Pancreas (tissue), 10 donors: ENCODE measurements at regions not wholly inside any gene's neighbourhood (a gene's known extent, or its start where the extent isn't known, plus 50 kb on each side); places are given as distances from the start of the nearest gene placed in this dataset.
"Not testable (repeated sequence)": the region's sequence is repeated elsewhere in the genome, so short reads cannot be mapped to it uniquely, and the experiment has no call there.

ENCODE experiments used
- ATAC-seq, 4 donors: fragments of 200-7000 bp; cut with Tn5 transposase; one replicate each; pipeline versions ENCODE4 v1.8.0 to v1.9.1; 2020; ENCODE audit warnings: mild to moderate bottlenecking in 4 of 4, moderate library complexity in 4 of 4
- DNase-seq, 6 donors: peaks; one replicate each; pipeline ENCODE4 v3.0.0-alpha.2; 2020
- FAIRE-seq: peaks from 2 replicates; lab custom pipeline; 2012; peaks lifted over from hg19 to GRCh38; lab: Jason Lieb, UNC
- H3K27ac ChIP-seq, 4 donors: fragments of 200-600 bp; sonication (generic); 1 replicate in 3 of 4; 2 replicates in 1 of 4; pipeline versions ENCODE4 v1.5.0 to v1.8.0; 2020
- H3K27me3 ChIP-seq, 4 donors: fragments of 200-600 bp; one replicate each; pipeline ENCODE4 v1.8.0; 2021
- H3K36me3 ChIP-seq, 3 donors: fragments of 200-600 bp; sonication (generic) in 1 of 3; one replicate each; pipeline versions ENCODE4 v1.5.0 to v1.8.0; 2020 to 2021
- H3K4me1 ChIP-seq, 3 donors: fragments of 200-600 bp; one replicate each; pipeline ENCODE4 v1.8.0; 2021
- H3K4me3 ChIP-seq, 4 donors: fragments of 200-600 bp; sonication (generic) in 2 of 4; one replicate each; pipeline versions ENCODE4 v1.5.0 to v1.8.0; 2020 to 2021
- H3K9me3 ChIP-seq, 4 donors: fragments of 200-600 bp; one replicate each; pipeline ENCODE4 v1.8.0; 2021
- WGBS, 2 donors: extraction: QIAGEN DNeasy Blood & Tissue Kit; methylation state at CpG; one replicate each; pipeline ENCODE4 v1.1.7; 2013; 5-methylcytosine and 5-hydroxymethylcytosine counted together
- intact Hi-C, 3 donors: fragments of 100-400 bp; cut with DNase I; formaldehyde crosslinking; loops; one replicate each; pipeline versions ENCODE4 v1.11.1 to v1.14.2; 2022
- TF ChIP-seq, protein P1 (sequence below), 4 donors: fragments of 200-600 bp; sonication (generic) in 3 of 4; IDR thresholded peaks; one replicate each; pipeline versions ENCODE4 v1.5.0 to v1.8.0; 2021; ENCODE audit warnings: antibody characterized with exemption in 4 of 4
- donor health status: healthy with polysubstance abuse.
- donor health status: DM: no; HTN: no; CAD: no; lungs with moderate emphysema.
- donor health status: DM: no; HTN: no; CAD: no.
- donor health status: control.
- donor health status: control.
- donor health status: Bipolar disorder and iron deficiency.
- donor health status: DM: yes; HTN: yes; CAD: no.
- donor health status: DM: no; HTN: no; CAD: no.
- donor health status: DM: no; HTN: no; CAD: no.
- donor health status: DM: yes; HTN: yes; CAD: no.

DNA sequence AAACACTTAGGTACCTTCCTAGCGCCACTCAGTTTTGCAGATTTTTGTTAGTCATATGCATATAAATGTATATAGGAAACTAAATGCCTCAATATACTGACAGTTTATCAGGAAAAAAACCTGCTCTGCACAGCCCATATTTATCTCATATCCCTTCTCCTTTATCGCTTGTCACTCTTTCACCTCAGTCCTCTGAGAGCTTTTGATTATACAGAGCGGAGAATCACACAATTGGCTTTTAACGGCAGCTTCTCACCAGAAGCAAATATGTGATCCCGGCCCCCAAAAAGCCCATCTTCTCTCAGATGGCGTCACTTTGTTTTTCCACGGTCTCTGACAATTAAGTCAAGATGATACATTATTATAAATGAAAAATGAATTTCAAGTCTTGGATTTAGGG, 362.6 kb downstream of the DNAH5 start:
- H3K9me3 ChIP-seq: no peaks in the 10 kb centered on the region
- no peaks in the 10 kb centered on the region for H3K36me3 ChIP-seq
- no peak overlapping the region for H3K27ac ChIP-seq
- TF ChIP-seq, protein P1, sequence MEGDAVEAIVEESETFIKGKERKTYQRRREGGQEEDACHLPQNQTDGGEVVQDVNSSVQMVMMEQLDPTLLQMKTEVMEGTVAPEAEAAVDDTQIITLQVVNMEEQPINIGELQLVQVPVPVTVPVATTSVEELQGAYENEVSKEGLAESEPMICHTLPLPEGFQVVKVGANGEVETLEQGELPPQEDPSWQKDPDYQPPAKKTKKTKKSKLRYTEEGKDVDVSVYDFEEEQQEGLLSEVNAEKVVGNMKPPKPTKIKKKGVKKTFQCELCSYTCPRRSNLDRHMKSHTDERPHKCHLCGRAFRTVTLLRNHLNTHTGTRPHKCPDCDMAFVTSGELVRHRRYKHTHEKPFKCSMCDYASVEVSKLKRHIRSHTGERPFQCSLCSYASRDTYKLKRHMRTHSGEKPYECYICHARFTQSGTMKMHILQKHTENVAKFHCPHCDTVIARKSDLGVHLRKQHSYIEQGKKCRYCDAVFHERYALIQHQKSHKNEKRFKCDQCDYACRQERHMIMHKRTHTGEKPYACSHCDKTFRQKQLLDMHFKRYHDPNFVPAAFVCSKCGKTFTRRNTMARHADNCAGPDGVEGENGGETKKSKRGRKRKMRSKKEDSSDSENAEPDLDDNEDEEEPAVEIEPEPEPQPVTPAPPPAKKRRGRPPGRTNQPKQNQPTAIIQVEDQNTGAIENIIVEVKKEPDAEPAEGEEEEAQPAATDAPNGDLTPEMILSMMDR (IDR thresholded peaks at IDR 0.05): no peak
- 69 to 78% methylated on average over 7 of the region's 7 CpGs for WGBS, 2 donors
- peaks cover 0 to 4% (median 0%) of the 10 kb centered on the region in 3 donors for H3K4me1 ChIP-seq
- H3K4me3 ChIP-seq: no peak overlapping the region
- ATAC-seq (no peak), DNase-seq (no peak), FAIRE-seq (no peak)
- no peaks in the 10 kb centered on the region for H3K27me3 ChIP-seq
- intact Hi-C loops: no loop called here

DNA sequence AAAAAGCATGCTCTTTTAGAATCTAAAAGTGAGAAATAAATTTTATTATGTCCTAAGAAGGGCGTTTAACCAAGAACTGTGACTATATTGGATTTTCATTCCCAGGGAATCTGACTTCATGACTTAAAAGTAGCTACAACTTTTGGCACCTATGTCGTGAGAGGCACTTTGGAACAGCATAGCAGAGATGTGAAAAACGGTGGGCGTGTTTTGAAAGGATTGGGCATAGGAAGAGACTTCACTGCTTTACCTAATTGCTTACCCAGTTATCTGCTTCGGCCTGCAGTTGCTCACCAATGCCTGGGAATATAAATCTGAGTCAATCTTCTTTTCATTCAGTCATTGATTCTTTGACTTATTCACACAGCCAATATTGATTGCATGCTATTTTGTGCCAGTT, 363.4 kb downstream of the DNAH5 start:
- Histone ChIP-seq H3K27me3 (no peaks in the 10 kb centered on the region), H3K27ac (no peak overlapping the region), H3K36me3 (no peaks in the 10 kb centered on the region), H3K9me3 (no peaks in the 10 kb centered on the region), H3K4me3 (no peak overlapping the region), H3K4me1 (peaks cover 0 to 4% (median 0%) of the 10 kb centered on the region in 3 donors)
- no peak for ATAC-seq
- TF ChIP-seq, protein P1 (IDR thresholded peaks at IDR 0.05): no peak
- no peak for FAIRE-seq
- 38 to 51% methylated on average over 5 of the region's 5 CpGs for WGBS, 2 donors
- intact Hi-C loops: no loop called here
- DNase-seq: no peak

DNA sequence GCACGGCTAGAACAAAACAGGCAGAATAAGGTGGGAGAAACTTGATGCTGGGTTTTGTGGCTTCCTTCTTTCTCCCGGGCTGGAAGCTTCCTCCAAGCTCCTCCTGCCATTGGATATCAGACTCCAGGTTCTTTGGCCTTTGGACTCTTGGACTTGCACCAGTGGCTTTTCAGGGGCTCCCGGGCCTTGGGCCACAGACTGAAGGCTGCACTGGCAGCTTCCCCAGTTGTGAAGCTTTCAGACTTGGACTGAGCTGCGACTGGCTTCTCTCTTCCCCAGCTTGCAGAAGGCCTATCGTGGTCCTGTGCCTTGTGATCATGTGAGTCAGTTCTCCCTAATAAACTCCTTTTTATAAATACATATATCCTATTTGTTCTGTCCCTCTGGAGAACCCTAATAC, 364.4 kb downstream of the DNAH5 start:
- peak in 3 of 4 donors; percentile 24 to 46 (median 39) for ATAC-seq
- Histone ChIP-seq H3K27me3 (no peaks in the 10 kb centered on the region), H3K4me1 (peaks cover 0 to 4% (median 0%) of the 10 kb centered on the region in 3 donors), H3K4me3 (no peak overlapping the region), H3K9me3 (no peaks in the 10 kb centered on the region), H3K27ac (no peak overlapping the region), H3K36me3 (no peaks in the 10 kb centered on the region)
- TF ChIP-seq, protein P1 (IDR thresholded peaks at IDR 0.05): no peak
- no peak for FAIRE-seq
- DNase-seq: peak in 1 of 6 donors; percentile 6
- intact Hi-C loops: no loop called here
- 31 to 32% methylated on average over 5 of the region's 5 CpGs for WGBS, 2 donors

DNA sequence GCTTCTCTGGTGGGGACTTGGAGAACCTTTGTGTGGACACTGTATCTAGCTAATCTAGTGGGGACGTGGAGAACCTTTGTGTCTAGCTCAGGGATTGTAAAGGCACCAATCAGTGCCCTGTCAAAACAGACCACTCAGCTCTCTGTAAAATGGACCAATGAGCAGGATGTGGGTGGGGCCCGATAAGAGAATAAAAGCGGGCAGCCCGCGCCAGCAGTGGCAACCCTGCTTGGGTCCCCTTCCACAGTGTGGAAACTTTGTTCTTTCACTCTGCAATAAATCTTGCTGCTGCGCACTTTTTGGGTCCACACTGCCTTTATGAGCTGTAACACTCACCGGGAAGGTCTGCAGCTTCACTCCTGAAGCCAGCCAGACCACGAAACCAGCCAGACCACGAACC, 365.4 kb downstream of the DNAH5 start:
- WGBS, 2 donors: 86 to 94% methylated on average over 9 of the region's 9 CpGs
- DNase-seq, H3K27ac ChIP-seq, H3K9me3 ChIP-seq, FAIRE-seq, H3K27me3 ChIP-seq, intact Hi-C loops, H3K36me3 ChIP-seq, ATAC-seq, H3K4me3 ChIP-seq, H3K4me1 ChIP-seq: not testable (repeated sequence)

DNA sequence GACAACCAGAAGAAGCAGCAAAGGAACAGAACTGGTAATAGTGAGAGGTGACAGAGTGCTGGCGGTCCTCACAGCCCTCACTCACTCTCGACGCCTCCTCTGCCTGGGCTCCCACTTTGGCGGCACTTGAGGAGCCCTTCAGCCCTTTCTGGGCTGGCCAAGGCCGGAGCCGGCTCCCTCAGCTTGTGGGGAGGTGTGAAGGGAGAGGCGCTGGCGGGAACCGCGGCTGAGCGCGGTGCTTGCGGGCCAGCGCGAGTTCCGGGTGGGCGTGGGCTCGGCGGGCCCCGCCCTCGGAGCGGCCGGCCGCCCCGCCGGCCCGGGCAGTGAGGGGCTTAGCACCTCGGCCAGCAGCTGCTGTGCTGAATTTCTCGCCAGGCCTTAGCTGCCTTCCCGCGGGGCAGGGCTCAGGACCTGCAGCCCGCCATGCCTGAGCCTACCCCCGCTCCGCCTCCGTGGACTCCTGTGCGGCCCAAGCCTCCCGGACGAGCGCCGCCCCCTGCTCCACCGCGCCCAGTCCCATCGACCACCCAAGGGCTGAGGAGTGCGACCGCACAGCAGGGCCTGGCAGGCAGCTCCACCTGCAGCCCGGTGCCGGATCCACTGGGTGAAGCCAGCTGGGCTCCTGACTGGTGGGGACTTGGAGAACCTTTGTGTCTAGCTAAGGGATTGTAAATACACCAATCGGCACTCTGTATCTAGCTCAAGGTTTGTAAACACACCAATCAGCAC, 366.0 kb downstream of the DNAH5 start:
- H3K27me3 ChIP-seq, H3K4me3 ChIP-seq, H3K36me3 ChIP-seq, ATAC-seq, H3K9me3 ChIP-seq, intact Hi-C loops, H3K4me1 ChIP-seq, H3K27ac ChIP-seq, FAIRE-seq: not testable (repeated sequence)
- 83 to 85% methylated on average over 42 to 48 of the region's 48 CpGs for WGBS, 2 donors
- DNase-seq: peak in 1 of 6 donors; percentile 71

DNA sequence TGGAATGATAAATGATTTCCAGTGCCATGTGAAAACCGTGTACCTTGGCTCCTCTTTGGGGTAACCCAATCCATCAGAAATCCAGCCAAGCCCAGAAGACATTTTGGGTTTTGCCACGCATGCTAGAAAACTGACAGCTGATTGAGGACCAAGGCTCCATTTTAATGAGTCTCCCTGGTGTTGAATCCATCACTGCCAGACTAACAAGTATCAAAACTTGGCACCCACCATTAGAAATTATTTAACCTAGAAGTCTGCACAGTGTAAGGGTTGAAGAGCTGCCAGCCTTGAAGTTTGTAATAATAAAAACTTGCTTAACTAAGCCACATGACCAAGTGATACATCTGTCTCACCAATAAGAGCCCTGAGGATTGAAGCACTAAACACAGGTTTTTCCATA, 369.9 kb downstream of the DNAH5 start:
- Histone ChIP-seq H3K4me3 (no peak overlapping the region), H3K27ac (no peak overlapping the region), H3K36me3 (no peaks in the 10 kb centered on the region), H3K27me3 (no peaks in the 10 kb centered on the region), H3K9me3 (no peaks in the 10 kb centered on the region), H3K4me1 (no peaks in the 10 kb centered on the region)
- FAIRE-seq (no peak), DNase-seq (no peak), ATAC-seq (no peak)
- intact Hi-C loops: no loop called here
- TF ChIP-seq, protein P1 (IDR thresholded peaks at IDR 0.05): no peak
- WGBS, 2 donors: 31 to 38% methylated on average over 2 of the region's 2 CpGs
